ENCODE measurements at regions not wholly inside any gene's neighbourhood (a gene's known extent, or its start where the extent isn't known, plus 50 kb on each side); places are given as distances from the start of the nearest gene placed in this dataset.

- TF ChIP-seq CTCF (IDR thresholded peaks at IDR 0.05) (no peak), POLR2A (IDR thresholded peaks at IDR 0.05) (no peak)
Observed at GRCh38 chr7:94089806-94090205, 85.7 kb upstream of the BET1 start.
